GM18508 (cell line): ENCODE measurements at regions not wholly inside any gene's neighbourhood (a gene's known extent, or its start where the extent isn't known, plus 50 kb on each side); places are given as distances from the start of the nearest gene placed in this dataset.
"Not testable (repeated sequence)": the region's sequence is repeated elsewhere in the genome, so short reads cannot be mapped to it uniquely, and the experiment has no call there.

ENCODE experiments used
- ATAC-seq: cut with Tn5 transposase; IDR thresholded peaks from one replicate; pipeline ENCODE4 v1.9.1; 2021; ENCODE audit warnings: moderate number of reproducible peaks; ENCODE audit not compliant: insufficient read depth, unreplicated experiment

GRCh38 chr6:120931520-120932180 lies 402.6 kb downstream of the TBC1D32 start:
- not testable (repeated sequence) for ATAC-seq

DNA sequence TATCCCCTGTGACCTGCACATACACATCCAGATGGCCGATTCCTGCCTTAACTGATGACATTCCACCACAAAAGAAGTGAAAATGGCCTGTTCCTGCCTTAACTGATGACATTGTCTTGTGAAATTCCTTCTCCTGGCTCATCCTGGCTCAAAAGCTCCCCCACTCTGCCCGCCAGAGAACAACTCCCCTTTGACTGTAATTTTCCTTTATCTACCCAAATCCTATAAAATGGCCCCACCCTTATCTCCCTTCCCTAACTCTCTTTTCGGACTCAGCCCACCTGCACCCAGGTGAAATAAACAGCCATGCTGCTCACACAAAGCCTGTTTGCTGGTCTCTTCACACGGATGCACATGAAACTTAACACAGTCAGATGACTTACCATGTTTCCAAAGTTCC lies 403.8 kb downstream of the TBC1D32 start:
- not testable (repeated sequence) for ATAC-seq

DNA sequence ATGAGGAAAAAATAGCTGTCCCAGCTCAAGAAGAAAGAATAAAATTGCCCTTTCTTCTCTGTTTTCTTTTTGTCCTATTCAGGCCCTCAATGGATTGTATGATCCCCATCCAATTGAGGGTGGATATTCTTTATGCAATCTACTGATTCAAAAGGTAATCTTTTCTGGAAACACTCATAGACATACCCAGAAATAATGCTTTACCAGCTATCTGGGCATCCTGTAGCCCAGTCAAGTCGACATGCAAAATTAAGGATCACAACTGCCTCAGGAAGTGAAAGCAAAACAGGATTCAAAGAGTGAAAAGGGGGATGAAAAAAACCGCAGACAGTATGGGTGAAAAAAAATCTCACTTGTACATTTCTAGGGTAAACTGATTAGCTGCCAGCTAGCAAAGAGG lies 410.1 kb downstream of the TBC1D32 start:
- ATAC-seq: no peak

DNA sequence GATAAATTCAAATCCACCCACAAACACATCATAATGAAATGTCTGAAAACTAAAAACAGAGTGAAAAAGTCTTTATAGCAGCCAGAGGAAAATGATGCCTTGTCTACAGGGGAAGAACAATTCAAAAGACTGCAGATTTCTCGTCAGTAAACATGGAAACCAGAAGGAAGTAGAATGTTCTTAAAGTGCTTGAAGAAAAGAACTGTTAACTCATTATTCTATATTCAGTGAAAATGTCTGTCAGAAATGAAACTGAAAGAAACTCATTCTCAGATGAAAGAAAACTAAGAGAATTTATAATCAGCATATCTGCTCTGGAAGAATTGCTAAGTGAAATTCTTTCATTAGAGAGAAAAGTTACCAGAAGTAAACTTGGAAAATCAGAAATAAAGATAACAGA lies 416.1 kb downstream of the TBC1D32 start:
- ATAC-seq: no peak

DNA sequence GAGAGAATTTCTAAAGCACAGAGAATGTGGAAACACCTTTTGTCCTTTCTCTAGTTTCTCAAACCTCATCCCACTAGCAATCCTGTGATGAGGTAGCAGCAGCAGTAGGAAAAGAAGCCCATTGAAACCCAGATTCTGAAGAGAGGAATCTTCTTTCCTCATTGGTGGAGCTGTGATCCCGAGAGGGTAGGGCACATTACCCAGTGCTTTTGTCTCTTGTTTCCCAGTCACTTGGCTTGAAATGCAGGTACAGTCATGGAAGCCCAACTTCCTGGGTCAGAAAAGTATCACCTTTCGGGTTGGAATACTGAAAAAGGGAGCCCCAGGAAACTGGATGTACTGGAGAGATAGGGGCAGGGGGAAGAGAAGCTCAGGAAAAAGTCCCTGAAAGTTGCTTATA lies 417.4 kb downstream of the TBC1D32 start:
- ATAC-seq: no peak

GRCh38 chr6:120913486-120913885 lies 420.8 kb downstream of the TBC1D32 start:
- no peak for ATAC-seq

DNA sequence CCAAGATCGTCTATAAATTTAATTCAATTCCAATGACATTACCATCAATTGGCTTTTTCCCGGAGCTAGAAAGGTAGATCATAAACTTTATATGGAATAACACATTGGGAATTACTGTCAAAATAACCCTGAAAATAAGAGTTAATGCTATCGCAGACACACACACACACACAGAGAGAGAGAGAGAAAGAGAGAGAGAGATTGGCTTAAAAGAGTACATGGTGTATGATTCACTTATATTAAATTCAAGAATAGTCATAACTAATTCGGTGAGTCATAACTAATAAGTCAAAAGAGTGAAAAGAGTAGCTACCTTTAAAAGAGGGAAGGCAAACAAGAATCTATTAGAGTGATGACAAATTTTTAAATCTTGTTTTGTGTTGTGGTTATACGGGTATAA lies 425.5 kb downstream of the TBC1D32 start:
- ATAC-seq: no peak

- ATAC-seq: no peak
Observed at GRCh38 chr6:120903836-120904235, 430.4 kb downstream of the TBC1D32 start.

DNA sequence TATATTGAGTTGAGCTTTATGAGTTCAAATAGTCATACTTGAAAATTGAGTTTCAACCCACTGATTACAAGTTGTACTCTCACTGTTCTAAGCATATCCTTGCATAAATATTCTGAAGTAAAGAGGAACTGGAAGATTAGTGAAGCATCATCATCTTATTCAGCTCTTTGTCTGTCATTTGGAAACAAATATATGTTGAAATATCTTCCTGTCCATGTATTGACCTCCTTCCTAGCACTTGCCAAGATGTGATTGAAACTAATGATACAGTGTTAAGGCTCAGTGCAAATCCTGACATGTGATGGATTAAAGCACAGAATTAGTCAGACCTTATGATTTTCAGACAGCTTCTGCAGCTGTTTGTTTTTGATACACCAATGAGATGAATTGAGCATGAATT lies 434.3 kb downstream of the TBC1D32 start:
- no peak for ATAC-seq

GRCh38 chr6:120894077-120894476 lies 440.2 kb downstream of the TBC1D32 start:
- peak; percentile 87 for ATAC-seq

DNA sequence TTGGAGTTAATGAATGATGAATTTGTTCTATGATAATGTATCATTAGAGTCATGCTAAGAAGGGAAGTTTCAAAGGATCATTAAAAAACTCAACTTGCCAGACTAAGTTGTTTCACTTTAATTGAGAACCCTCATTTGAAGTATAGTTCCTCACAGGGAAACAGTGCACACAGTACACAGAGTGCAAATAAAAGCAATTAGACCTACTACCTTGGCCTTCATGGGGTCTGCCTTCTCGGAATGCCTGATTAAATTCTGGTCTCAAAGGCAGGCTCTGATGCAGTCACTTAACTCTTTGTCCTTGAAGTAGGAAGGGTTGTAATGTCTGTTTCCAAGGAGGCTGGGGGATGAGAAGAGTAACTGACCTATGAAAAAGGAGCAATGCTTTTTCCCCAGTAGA lies 457.3 kb downstream of the TBC1D32 start:
- no peak for ATAC-seq

- peak; percentile 66 for ATAC-seq
Observed at GRCh38 chr6:120876424-120876823, 457.9 kb downstream of the TBC1D32 start.

DNA sequence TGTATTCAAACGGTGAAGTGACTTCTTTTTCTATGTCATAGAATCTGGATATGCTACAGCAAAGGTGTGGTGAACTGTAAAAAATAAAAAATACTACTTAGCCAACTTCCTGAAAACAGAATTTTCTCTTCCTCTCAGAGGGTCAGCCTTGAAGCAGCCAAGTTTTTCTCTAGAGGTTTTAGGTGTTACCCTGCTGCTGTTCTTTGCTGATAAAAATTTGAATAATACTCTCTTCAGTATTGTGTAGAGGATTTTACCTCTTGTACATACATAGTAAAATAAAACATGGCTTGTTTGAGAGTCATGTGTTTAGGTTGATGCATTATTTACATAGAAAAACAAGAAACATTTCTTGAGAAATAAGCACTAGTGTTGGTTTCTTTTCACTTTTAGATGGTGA lies 458.4 kb downstream of the TBC1D32 start:
- ATAC-seq: peak; percentile 34

DNA sequence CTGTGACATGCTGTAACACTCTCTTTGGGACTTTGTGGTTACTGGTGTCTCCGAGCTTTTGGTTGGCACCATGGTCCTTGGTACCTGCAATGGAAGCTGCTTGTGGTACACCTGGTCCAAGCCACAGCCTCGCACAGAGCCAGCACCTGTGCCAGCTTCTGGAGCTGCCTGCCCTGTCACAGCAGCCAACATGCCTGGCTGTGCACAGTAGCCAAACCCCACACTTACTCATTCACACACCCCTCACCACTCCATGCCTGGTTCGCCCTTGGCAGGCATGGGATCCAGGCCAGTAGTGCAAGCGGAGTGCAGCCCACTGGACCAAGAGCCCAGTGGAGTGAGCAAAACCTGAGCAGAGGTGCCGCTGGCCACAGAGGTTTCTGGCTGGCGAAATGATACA lies 459.9 kb downstream of the TBC1D32 start:
- no peak for ATAC-seq

DNA sequence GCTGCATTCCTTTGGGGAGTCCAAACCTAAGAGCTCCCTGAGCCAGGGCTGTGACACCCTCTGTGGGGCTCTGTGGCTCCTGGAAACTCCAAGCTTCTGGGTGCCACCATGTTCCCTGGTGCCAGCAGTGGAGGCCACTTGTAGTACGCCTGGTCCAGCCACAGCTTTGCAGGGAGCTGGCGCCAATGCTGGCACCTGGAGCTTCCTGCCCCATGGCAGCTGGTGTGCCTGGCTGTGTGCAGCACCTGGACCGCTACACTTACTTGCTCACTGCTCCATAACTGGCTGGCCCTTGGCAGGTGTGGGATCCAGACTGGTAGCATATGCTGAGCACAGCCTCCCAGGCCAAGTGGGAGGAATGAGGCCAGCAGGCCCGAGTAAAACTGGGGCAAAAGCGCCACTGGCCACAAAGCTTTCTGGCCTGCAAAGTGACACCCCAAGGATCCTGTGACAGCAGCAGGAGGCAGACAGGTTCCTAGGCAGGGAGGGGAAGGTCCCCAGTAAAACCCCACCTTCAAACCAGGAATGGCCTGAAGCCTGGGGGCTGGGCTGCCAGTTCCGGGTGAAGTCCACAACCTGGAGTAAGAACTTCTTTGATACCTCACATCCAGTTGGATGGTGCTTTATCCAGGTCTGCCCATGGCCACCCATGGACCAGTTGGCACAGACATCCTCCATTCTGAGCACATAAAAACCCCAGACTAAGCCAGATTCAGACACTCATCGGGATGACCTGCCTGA lies 461.0 kb downstream of the TBC1D32 start:
- no peak for ATAC-seq

GRCh38 chr6:120872262-120872578 lies 462.1 kb downstream of the TBC1D32 start:
- ATAC-seq: no peak

- no peak for ATAC-seq
Observed at GRCh38 chr6:120871416-120872261, 462.6 kb downstream of the TBC1D32 start.

DNA sequence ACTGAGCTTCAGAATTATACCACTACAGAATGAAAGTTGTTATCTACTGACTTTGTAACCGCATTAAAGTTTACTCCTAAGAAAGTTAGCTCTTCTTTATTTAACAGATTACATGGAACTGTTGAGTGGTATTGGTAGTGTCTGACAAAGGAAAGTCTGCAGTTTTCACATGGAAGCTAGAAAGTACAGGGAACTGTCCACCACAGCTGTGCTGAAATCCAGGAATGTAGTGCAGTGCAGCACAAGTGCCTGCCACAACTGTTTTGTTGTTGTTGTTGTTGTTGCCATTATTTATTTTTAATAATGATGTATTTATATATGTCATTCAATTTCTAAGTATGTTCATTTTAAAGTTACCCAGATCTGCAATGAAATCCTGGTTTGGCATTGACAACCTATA lies 464.9 kb downstream of the TBC1D32 start:
- no peak for ATAC-seq

GRCh38 chr6:120857422-120857821 lies 476.9 kb downstream of the TBC1D32 start:
- no peak for ATAC-seq

DNA sequence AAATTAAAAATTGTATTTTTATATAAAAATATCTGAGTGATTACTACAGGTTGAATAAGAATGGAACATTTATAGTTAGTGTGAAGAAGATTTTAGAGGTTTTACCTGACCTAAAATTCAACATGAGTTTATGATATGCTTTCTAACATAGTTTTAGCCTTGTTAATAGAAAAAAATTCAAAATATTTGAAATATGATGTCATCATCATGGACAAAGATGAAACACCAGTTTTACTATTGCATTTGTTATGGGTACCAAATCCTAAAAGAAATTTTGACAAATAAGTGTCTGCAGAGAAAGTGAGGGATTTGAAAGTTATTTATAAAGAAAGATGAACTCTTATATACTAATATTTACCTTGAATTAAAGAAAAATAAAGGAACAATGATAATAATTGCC lies 479.7 kb downstream of the TBC1D32 start:
- no peak for ATAC-seq

GRCh38 chr6:120853489-120853888 lies 480.8 kb downstream of the TBC1D32 start:
- ATAC-seq: no peak
